Keratinocyte (primary cell): ENCODE measurements at regions not wholly inside any gene's neighbourhood (a gene's known extent, or its start where the extent isn't known, plus 50 kb on each side); places are given as distances from the start of the nearest gene placed in this dataset.

Experiments used
- CTCF ChIP-seq, 3 experiments: IDR thresholded peaks in 1 of 3; conservative IDR thresholded peaks in 1 of 3; optimal IDR thresholded peaks in 1 of 3; 2 replicates in 2 of 3; 3 replicates in 1 of 3; pipeline versions ENCODE3 to v1.5.1; 2011; ENCODE audit warnings: low read length in 3 of 3, mild to moderate bottlenecking in 3 of 3, moderate library complexity in 2 of 3, control low read depth in 1 of 3, inconsistent platforms in 1 of 3; ENCODE audit not compliant: insufficient read depth in 2 of 3; ENCODE audit errors: extremely low read depth in 1 of 3
- EZH2 ChIP-seq: IDR thresholded peaks from one replicate; pipeline ENCODE4 v1.6.1; 2012; ENCODE audit warnings: inconsistent platforms, mild to moderate bottlenecking, low read length, moderate library complexity

GRCh38 chr5:88661806-88662207 lies 221.2 kb downstream of the MEF2C start:
- TF ChIP-seq CTCF (optimal IDR thresholded peaks at IDR 0.05 in 1 of 3, IDR thresholded peaks at IDR 0.05 in 1 of 3, conservative IDR thresholded peaks at IDR 0.05 in 1 of 3; ENCODE audit: extremely low read depth in 1 of 3, insufficient read depth in 2 of 3, low read length in 3 of 3) (no peak), EZH2 (no peak)
